BLaER1 treated with 17β-estradiol and CSF1 and Interleukin-3, amounts not matched to agents 10 nM and 100 nM (cell line): ENCODE measurements at regions not wholly inside any gene's neighbourhood (a gene's known extent, or its start where the extent isn't known, plus 50 kb on each side); places are given as distances from the start of the nearest gene placed in this dataset.

Source experiments
- H3K27ac ChIP-seq, 11 experiments: shearing (Covaris generic); formaldehyde crosslinking; 2 replicates each; pipeline ENCODE4 v1.8.1; 2022
- H3K27me3 ChIP-seq, 11 experiments: shearing (Covaris generic); formaldehyde crosslinking; 2 replicates each; pipeline ENCODE4 v1.8.1; 2022
- H3K36me3 ChIP-seq, 11 experiments: shearing (Covaris generic); formaldehyde crosslinking; 2 replicates each; pipeline ENCODE4 v1.8.1; 2022
- H3K4me1 ChIP-seq, 10 experiments: shearing (Covaris generic); formaldehyde crosslinking; 2 replicates each; pipeline ENCODE4 v1.8.1; 2022
- H3K4me2 ChIP-seq, 11 experiments: shearing (Covaris generic); formaldehyde crosslinking; 2 replicates each; pipeline ENCODE4 v1.8.1; 2022
- H3K4me3 ChIP-seq, 10 experiments: shearing (Covaris generic); formaldehyde crosslinking; 2 replicates each; pipeline ENCODE4 v1.8.1; 2022
- H3K9ac ChIP-seq, 11 experiments: shearing (Covaris generic); formaldehyde crosslinking; 2 replicates each; pipeline ENCODE4 v1.8.1; 2022
- H3K9me3 ChIP-seq, 11 experiments: shearing (Covaris generic); formaldehyde crosslinking; replicated peaks in 1 of 11; 2 replicates each; pipeline ENCODE4 v1.8.1; 2022
- H4K20me1 ChIP-seq, 11 experiments: shearing (Covaris generic); formaldehyde crosslinking; 2 replicates each; pipeline ENCODE4 v1.8.1; 2022
- Cebpa-rat ChIP-seq, 11 experiments: shearing (Covaris generic); IDR thresholded peaks; 2 replicates each; pipeline ENCODE4 v1.8.1; 2022

- Histone ChIP-seq H3K36me3 (no peaks in the 10 kb centered on the region), H3K4me1 (no peaks in the 10 kb centered on the region), H4K20me1 (no peaks in the 10 kb centered on the region), H3K9ac (no peak overlapping the region), H3K27me3 (no peaks in the 10 kb centered on the region), H3K9me3 (no peaks in the 10 kb centered on the region), H3K4me2 (no peak overlapping the region), H3K4me3 (no peak overlapping the region), H3K27ac (no peak overlapping the region)
- TF ChIP-seq Cebpa-rat (IDR thresholded peaks at IDR 0.05): no peak
Observed at GRCh38 chr20:17129089-17129488, 97.8 kb upstream of the PCSK2 start.

DNA sequence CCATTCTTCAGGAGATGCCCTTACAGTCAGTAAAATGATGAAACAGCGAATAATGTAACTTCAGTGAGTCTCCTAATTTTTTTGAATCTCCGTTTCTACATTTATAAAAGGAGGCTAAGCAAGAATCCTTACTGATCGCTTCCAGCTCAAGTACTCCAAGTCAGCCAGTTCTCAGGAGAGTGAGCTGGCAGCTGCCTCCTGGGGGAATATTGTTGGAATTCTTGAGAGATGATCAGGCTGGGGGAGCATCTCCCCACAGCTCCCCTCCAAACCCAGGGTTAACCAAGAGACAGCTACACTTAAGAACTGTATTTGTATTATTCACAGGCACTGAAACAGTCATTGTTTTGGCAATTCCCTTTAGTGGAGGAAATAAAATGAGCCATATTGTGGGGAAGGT lies 89.1 kb upstream of the PCSK2 start:
- Histone ChIP-seq H3K4me2 (no peak overlapping the region), H3K27me3 (no peaks in the 10 kb centered on the region), H3K9me3 (peaks cover 0 to 4% (median 0%) of the 10 kb centered on the region in 11 experiments; a peak in 1 of 22 replicates), H3K4me3 (no peak overlapping the region), H3K27ac (no peak overlapping the region), H3K9ac (no peak overlapping the region), H4K20me1 (no peaks in the 10 kb centered on the region), H3K4me1 (no peaks in the 10 kb centered on the region), H3K36me3 (no peaks in the 10 kb centered on the region)
- no peak for TF ChIP-seq Cebpa-rat (IDR thresholded peaks at IDR 0.05)

GRCh38 chr20:17138237-17138636 lies 88.6 kb upstream of the PCSK2 start:
- no peaks in the 10 kb centered on the region for H4K20me1 ChIP-seq

DNA sequence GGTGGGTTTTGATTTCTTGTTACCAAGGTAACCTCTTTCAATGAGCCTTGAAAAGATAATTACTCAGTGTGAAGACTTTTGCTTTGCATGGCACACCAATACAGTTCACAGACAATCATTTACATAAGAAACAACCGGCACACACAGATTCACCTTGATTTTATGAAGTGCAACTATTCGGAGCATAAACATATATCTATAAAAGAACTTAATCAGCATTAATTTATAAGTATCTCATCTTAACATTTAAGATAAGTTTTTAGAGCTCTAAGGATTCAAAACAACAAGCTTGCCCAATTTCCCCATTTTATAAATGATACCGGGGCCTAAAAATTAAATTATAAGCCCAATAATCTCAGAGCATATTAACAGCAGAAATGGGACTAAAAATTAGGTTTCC lies 85.9 kb upstream of the PCSK2 start:
- Histone ChIP-seq H3K4me3 (no peak overlapping the region), H3K4me2 (no peak overlapping the region), H4K20me1 (no peaks in the 10 kb centered on the region), H3K27ac (no peak overlapping the region), H3K9ac (no peak overlapping the region), H3K9me3 (peaks cover 0 to 4% (median 0%) of the 10 kb centered on the region in 11 experiments; a peak in 1 of 22 replicates), H3K27me3 (no peaks in the 10 kb centered on the region), H3K4me1 (no peaks in the 10 kb centered on the region), H3K36me3 (no peaks in the 10 kb centered on the region)
- TF ChIP-seq Cebpa-rat (IDR thresholded peaks at IDR 0.05): no peak

More at GRCh38 chr20:17138237-17138636, 88.6 kb upstream of the PCSK2 start:
- H3K36me3 ChIP-seq: no peaks in the 10 kb centered on the region
- H3K27me3 ChIP-seq: no peaks in the 10 kb centered on the region
- H3K27ac ChIP-seq: no peak overlapping the region
- no peaks in the 10 kb centered on the region for H3K4me1 ChIP-seq
- no peak overlapping the region for H3K9ac ChIP-seq
- H3K4me2 ChIP-seq: no peak overlapping the region
- no peak overlapping the region for H3K4me3 ChIP-seq
- H3K9me3 ChIP-seq: peaks cover 0 to 4% (median 0%) of the 10 kb centered on the region in 11 experiments; a peak in 1 of 22 replicates
- no peak for TF ChIP-seq Cebpa-rat (IDR thresholded peaks at IDR 0.05)

- TF ChIP-seq Cebpa-rat (IDR thresholded peaks at IDR 0.05): no peak
- no peak overlapping the region for H3K4me3 ChIP-seq
Observed at GRCh38 chr20:17141568-17141967, 85.3 kb upstream of the PCSK2 start.

DNA sequence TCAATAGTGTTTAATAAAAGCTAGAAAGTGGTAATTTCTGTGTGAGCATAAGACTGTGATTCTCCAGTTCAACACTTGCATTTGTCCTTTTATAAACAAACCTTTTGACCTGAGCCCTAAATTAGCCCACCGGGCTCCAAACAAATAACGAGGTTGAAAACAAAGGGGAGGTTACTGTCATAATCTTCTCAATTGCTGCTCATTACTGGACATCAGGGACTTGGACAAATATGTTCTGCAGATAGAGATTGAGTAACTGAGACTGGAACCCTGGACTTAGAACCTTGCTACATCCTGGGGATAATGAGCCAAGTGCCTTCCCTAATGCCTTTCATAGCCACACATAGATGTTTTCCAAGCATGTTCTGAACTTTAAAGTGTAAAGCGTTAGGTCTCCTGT lies 84.2 kb upstream of the PCSK2 start:
- no peak overlapping the region for H3K4me3 ChIP-seq
- H3K27ac ChIP-seq: no peak overlapping the region
- H3K4me1 ChIP-seq: no peaks in the 10 kb centered on the region
- no peak overlapping the region for H3K4me2 ChIP-seq
- no peak overlapping the region for H3K9ac ChIP-seq
- peaks cover 0 to 4% (median 0%) of the 10 kb centered on the region in 11 experiments; a peak in 2 of 22 replicates for H3K9me3 ChIP-seq
- no peaks in the 10 kb centered on the region for H3K27me3 ChIP-seq
- H4K20me1 ChIP-seq: no peaks in the 10 kb centered on the region
- no peak for TF ChIP-seq Cebpa-rat (IDR thresholded peaks at IDR 0.05)
- H3K36me3 ChIP-seq: no peaks in the 10 kb centered on the region

More at GRCh38 chr20:17141568-17141967, 85.3 kb upstream of the PCSK2 start:
- peaks cover 0 to 4% (median 0%) of the 10 kb centered on the region in 11 experiments; a peak in 2 of 22 replicates for H3K9me3 ChIP-seq
- no peaks in the 10 kb centered on the region for H3K36me3 ChIP-seq
- H3K4me2 ChIP-seq: no peak overlapping the region
- no peaks in the 10 kb centered on the region for H3K4me1 ChIP-seq
- no peak overlapping the region for H3K9ac ChIP-seq
- no peaks in the 10 kb centered on the region for H3K27me3 ChIP-seq
- no peak overlapping the region for H3K27ac ChIP-seq
- no peaks in the 10 kb centered on the region for H4K20me1 ChIP-seq

DNA sequence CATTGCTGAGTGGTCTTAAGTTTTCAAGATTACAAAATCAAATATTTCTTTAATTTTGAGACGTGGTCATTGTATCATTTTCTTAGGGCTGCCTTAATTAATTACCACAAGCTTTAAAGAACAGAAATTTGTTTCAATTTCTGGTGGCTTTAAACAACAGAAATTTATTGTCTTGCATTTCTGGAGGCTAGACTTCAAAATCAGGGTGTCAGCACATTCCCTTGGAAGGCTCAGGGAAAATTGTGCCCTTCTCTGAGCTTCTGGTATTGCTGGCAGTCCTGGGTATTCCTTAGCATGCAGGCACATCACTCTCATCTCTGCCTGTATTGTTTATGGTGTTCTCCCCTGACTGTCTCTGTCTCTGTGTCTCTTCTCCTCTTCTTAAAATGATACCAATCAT lies 76.0 kb upstream of the PCSK2 start:
- H3K9ac ChIP-seq: no peak overlapping the region
- no peaks in the 10 kb centered on the region for H3K4me1 ChIP-seq

DNA sequence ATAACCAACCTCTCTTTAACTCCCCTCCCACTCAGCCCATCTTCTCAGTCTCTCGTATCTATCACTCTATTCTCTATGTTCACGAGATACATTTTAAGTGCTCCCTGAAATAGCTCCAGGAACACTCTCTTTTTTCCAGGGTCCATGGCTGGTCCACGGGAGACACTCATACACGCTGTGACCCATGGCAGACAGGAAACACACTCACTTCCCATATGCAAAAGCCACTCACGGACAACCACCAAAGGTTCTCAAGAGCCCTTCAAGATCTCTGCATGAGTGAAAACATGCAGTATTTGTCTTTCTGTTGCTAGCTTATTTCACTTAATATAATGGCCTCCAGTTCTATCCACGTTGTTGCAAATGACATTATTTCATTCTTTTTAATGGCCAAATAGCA lies 71.4 kb upstream of the PCSK2 start:
- Histone ChIP-seq H3K36me3 (no peaks in the 10 kb centered on the region), H3K9ac (no peak overlapping the region), H4K20me1 (no peaks in the 10 kb centered on the region), H3K4me2 (no peak overlapping the region), H3K27ac (no peak overlapping the region), H3K27me3 (no peaks in the 10 kb centered on the region), H3K4me3 (no peak overlapping the region), H3K9me3 (0 out of 22 replicates have a peak, but pooled peaks cover 0 to 3% (median 0%) of the 10 kb centered on the region in 11 experiments), H3K4me1 (no peaks in the 10 kb centered on the region)
- TF ChIP-seq Cebpa-rat (IDR thresholded peaks at IDR 0.05): no peak

More for the DNA sequence above, 76.0 kb upstream of the PCSK2 start:
- Histone ChIP-seq H4K20me1 (no peaks in the 10 kb centered on the region), H3K27me3 (no peaks in the 10 kb centered on the region), H3K9me3 (no peaks in the 10 kb centered on the region; a peak in 1 of 22 replicates), H3K36me3 (no peaks in the 10 kb centered on the region), H3K27ac (no peak overlapping the region), H3K4me2 (no peak overlapping the region), H3K4me3 (no peak overlapping the region)
- no peak for TF ChIP-seq Cebpa-rat (IDR thresholded peaks at IDR 0.05)

DNA sequence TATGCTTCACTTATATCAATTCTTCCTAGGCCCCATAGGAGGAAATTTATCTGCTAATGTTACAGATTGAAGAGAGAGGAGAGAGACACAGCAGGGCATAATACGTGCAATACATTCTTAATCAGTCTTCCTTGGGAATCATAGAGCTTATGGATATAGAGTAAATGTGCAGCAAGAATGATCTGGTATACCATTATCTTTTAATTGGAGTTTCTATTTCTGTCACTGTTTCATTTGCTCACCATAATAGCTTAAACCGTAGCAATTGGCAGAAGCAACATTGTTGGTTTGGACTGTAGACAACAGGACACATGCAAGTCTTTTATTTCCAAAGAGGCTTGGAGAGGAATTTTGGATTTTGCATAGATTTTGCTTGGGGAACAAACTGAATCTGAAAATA lies 68.1 kb upstream of the PCSK2 start:
- H3K4me3 ChIP-seq: no peak overlapping the region
- H3K9me3 ChIP-seq: 0 out of 22 replicates have a peak, but pooled peaks cover 0 to 3% (median 0%) of the 10 kb centered on the region in 11 experiments
- no peak for TF ChIP-seq Cebpa-rat (IDR thresholded peaks at IDR 0.05)
- H3K27me3 ChIP-seq: no peaks in the 10 kb centered on the region
- no peaks in the 10 kb centered on the region for H4K20me1 ChIP-seq
- no peaks in the 10 kb centered on the region for H3K4me1 ChIP-seq
- no peak overlapping the region for H3K4me2 ChIP-seq
- H3K36me3 ChIP-seq: no peaks in the 10 kb centered on the region
- H3K9ac ChIP-seq: no peak overlapping the region
- no peak overlapping the region for H3K27ac ChIP-seq

GRCh38 chr20:17161673-17162481 lies 65.0 kb upstream of the PCSK2 start:
- no peak overlapping the region for H3K27ac ChIP-seq
- H3K4me2 ChIP-seq: no peak overlapping the region
- H3K4me3 ChIP-seq: no peak overlapping the region
- H4K20me1 ChIP-seq: no peaks in the 10 kb centered on the region
- TF ChIP-seq Cebpa-rat (IDR thresholded peaks at IDR 0.05): no peak
- H3K27me3 ChIP-seq: no peaks in the 10 kb centered on the region
- H3K9me3 ChIP-seq: 0 out of 22 replicates have a peak, but pooled peaks cover 0 to 3% (median 0%) of the 10 kb centered on the region in 11 experiments
- H3K9ac ChIP-seq: no peak overlapping the region
- H3K36me3 ChIP-seq: no peaks in the 10 kb centered on the region
- no peaks in the 10 kb centered on the region for H3K4me1 ChIP-seq
